ENCODE measurements at regions not wholly inside any gene's neighbourhood (a gene's known extent, or its start where the extent isn't known, plus 50 kb on each side); places are given as distances from the start of the nearest gene placed in this dataset.
"Not testable (repeated sequence)": the region's sequence is repeated elsewhere in the genome, so short reads cannot be mapped to it uniquely, and the experiment has no call there.

DNA sequence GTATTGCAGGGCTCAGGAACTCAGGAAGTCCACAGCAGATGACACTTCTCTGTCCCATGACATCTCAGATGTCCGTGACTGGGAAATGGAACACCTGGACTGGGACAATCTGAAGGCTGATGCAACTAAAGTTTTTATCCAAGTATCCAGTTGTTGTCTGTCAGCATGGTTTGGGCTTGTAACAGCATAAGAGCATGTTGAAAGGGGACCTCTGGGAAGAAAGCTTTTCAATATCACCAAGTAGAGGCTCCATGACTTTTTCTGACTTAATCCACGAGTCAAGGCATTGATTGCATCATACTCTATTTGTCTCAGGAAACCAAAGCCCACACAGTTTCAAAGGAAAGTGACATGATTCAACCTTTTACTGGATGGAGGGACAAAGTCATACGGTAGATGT is 807.7 kb downstream of the MTRR start:
- no peak for DNase-seq

DNA sequence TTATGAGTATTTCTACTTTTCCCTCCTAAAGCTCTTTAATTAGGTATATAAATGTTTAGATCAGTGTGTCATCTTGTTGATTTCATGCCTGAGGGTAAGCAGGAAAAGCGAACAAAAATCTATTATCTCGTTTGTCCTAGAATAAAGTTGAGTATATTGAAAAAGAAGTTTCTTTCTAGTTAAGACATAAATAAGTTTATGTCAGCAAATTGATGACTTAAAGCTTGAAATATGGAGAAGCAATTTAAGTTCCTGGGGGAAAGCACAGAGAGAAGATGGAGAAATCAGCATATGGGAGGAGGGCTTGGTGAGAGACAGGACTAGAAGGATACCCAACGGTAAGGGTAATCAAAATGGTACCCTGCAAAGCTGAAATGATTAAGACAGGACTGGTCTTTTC is 813.4 kb downstream of the MTRR start:
- no peak for DNase-seq

DNA sequence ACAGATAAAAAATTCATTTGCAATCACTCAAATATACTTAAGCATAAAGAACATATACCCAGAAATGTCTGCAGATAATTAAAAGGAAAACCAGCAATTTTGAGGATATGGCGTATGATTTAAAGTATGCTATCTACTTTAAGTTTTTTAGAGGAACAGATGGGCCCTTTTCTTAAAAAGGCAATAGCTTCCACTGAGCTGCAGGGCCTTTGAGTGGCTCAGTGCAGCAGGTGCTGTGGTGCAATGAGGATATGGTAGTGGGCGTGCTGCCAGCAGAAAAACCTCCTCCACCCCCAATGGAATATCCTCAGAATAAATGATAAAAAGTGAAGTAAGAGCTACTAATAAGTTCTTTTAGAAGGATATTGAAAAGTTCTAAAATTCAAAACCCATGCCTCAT is 814.5 kb downstream of the MTRR start:
- DNase-seq: no peak

DNA sequence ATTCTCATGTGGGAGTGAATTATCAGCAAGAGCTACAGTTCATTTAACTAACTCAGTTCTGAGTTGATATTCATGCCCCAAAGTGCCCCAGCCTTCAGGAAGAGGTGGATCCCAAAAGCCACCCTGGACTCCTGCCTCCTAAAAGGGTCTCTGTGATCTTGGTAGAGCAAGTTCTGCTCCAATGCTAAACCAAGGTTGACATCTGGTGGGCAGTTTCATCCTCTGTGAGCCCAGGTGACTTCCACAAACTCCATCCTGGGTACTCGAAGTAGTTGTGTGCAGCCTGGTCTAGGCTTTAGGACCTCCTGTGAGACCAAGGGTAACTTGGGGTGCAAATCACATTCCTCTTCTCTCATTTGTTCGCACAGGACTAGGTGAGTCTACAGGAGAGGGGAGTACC is 816.8 kb downstream of the MTRR start:
- DNase-seq: no peak

DNA sequence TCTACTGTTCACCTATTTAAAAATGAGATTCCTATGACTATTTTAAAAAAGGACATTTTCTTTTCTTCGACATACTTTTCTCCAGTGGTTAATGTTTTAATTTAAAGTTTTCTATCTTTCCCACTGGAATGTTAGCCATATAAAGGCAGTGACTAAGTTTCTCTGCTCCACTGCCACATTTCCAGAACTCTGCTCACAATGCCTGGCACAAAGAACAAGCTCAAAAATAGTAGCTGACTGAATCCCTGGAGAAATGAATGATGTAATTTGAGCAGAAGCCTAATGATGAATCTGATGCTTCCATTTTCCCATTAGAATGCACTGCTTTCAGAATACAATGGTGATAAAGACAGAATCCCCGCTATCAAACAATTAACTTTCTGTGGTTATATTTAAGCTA is 817.8 kb downstream of the MTRR start:
- DNase-seq: no peak

DNA sequence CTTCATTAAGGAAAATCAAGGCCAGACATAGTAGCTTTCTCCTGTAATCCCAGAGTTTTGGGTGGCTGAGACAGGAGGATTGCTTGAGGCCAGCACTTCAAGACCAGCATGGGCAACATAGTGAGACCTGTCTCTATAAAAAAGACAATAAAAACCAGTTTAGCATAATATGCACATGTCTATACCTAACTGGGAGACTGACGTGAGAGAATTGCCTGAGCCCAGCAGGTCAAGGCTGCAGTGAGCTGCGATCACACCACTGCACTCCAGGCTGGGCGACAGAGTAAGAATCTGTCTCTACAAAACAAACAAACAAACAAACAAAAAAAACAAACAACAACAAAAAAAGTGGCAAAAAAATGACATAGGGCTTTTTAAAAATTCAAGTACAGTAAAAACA is 820.8 kb downstream of the MTRR start:
- no peak for DNase-seq

DNA sequence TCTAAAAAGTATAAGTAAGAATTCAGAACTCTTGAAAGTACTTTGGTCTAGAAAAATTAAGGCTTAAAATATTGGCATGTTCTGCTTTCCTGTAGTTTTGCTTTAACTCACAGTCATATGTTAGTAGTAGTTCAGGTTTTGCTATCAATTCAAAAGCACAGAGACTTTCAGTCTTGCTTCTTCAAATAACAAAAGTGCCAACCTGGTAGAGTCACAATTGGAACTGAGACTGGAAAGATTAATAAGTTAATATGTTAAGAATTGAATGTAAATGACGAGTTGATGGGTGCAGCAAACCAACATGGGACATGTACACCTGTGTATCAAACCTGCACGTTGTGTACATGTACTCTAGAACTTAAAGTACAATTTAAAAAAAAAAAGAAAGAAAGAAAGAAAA is 822.3 kb downstream of the MTRR start:
- DNase-seq: no peak

DNA sequence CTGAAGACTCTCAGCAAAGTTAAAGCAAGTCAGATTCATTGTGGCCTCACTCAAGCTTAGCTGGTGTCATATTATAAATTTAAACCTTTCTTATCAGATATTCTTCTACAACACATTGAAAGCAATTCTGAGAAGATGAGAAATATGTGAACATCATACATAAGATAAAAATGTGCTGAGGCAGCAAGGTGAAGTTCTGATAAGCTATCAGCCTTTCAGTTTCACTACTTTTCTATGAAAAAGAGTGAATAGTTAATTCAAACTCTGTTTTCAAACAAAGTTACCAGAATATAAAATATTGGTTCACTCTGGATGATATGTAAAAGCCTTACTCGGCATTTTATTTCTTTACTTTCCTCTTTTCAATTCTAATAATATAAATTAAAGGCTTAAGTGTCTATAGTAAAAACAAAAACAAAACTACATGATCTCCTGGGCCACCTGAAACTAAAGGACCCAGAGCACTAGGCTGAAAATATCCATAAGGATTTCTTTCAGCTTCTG is 824.4 kb downstream of the MTRR start:
- DNase-seq: no peak

DNA sequence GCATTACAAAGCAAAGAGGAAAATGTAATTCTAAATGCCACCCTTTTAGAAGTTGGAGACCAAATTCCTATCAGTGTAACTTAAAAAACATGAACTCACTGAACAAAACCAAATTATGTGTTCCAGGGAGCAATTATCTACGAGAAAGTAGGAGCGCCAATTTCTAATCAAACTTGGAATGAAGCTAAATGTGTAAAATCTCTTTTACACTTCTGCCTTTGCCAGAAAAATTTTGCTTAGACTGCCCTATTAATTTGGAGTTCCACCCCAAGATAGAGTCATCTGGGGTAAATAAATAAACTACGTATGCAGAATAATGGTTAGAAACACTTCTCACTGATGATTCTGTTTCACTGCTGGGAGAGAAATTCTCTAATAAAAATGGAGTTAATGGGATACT is 825.6 kb downstream of the MTRR start:
- DNase-seq: no peak

DNA sequence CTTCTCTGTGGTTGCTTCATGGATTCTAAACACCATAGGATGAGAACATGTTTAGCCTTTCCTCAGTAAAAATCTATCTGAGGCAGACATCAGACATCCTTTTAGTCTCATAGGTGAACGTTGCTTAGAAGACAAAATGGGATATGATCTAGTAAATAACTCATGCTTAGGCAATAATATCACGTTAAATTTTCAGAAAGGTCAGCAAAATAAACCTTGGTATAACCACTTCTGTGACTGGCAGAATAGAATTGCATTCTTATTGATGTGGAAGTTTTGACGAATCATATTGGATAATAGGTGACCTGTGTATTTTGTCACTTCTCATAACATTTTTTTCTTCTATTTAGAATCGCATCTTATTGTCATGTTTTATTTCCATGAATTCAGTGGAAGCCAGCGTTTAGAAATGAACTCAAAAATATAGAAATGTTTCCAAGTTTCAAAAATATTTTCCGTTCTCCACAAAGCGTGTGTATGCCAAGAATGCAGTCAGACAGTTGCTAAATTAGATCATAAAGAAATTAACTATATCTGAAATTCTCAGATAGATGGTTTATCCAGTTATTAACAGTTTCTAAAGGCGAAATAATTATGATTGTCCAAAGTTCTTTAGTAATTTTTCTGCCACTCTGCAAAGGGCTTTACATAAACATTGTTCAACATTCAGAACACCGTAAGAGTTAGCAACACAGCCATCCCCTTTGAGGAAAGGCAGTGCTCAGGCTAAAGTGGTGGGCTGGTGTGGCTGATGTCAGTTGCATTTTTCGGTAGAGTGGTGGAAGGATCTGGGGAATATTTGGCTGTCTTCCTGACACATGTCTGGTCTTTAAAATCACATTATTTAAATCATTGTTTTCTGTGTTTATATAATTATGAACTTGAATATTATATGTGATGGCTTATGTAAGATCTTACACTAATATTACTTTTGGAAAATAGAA is 827.2 kb downstream of the MTRR start:
- DNase-seq: no peak

DNA sequence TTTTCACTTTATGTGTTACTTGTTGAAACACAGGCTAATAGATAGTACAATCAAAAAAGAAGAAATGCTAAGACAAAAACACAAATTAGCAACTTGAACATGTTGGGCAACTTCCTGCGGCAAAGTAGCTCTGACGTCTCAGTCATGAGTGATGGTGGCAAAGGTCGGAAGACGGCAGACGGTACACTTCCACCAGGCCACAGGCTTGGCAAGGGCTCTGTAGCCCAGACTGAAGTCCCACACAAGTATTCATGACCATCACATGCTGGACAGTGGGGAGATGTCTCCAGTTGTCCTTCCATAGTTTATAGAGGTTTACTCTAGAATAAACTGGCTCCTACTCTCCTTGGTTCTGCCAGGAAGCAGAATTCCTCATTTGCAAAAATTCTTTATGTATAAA is 831.3 kb downstream of the MTRR start:
- DNase-seq: no peak

DNA sequence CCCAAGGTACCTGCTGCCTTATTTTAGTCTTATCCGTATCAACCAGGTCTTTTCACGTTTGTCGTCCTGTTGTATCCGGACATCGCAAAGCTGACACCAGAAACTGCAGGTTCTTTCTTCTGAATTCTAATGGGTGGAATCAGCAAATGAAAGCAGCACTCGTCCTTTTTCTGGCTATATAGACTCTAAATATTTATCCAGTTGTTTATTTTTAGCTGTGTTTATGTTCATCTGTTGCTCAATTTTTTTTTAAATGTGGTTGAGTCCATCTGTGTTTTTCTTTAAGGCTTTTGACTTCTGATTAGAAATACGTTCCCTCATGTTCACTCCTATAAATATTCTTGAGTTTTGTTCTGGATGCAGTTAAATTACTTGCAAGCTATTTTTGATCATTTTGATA is 831.7 kb downstream of the MTRR start:
- no peak for DNase-seq

DNA sequence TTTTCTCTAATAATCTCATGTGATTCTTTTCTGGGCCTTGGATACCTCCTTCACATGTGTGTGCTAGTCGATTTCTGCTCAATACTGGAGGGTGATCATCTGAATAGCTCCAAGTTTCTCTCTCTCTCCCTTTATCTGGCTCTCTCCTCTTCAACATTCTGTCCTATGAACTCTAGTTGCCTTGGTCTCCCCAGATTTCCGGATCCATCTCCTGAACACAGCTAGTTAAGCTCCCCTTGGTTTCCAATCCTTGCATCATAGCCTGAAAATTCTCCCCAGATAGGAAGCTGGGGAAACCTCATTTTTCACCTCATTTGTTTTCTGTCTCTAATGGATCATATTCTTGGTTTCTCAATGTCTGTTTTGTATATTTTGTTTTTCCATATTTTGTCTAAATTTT is 832.3 kb downstream of the MTRR start:
- DNase-seq: no peak

DNA sequence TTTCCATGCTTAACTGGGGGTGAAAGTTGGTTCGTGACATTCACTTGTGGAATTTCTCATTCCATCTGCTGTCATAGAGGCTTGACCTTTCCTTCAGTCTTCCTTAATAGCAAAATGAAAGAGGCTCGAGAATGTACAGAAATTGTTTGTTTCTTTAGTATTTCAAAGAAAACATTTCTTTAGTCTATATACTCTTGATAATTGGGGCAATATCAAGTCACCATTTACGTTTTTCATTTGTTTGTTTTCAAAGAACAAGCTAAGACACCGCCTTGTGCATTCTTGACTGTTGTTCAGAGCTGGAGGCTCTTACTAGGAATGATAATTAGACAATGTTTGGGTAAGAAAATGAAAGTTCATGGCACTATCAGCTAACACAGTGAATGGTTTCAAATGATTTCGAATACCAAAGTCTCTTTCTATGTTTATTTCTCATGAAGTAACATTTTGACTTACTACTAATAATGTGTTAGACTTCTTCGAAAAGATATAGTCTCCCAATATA is 835.4 kb downstream of the SEMA5A start:
- DNase-seq: no peak

DNA sequence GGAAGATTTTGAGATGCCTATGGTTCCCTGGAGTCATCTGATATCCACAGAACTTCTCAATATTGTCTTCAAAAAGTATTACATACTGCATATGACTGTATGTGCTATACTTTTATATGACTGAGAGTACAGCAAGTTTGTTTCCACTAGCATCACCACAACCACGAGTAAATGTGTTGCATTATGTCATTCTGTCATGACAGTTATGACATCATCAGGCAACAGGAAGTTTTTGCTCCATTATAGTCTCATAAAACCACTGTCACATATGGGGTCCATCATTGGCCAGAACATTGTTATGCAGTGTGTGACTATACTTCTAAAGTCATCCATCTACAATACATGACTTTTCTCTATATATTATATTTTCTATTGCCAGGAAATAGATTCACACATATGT is 831.7 kb downstream of the SEMA5A start:
- DNase-seq: no peak

DNA sequence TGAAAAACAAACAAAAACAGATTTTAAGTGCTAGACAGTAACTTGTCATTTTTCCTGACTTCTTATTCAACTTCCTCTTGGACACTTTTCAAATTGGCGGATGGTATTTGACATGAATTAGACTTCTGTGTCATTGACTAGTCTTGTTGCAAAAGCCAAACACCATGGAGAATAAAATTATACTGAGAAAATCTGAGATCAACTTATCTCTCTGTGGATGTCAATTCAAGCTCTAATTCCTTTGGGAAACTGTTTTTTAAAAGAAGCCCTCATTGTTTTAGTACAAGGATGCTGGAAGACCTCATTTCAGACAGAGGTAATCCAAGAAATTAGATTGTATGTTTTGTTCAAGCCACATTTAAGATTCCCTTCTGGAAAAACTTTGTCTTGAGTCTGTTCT is 831.0 kb downstream of the SEMA5A start:
- DNase-seq: no peak

DNA sequence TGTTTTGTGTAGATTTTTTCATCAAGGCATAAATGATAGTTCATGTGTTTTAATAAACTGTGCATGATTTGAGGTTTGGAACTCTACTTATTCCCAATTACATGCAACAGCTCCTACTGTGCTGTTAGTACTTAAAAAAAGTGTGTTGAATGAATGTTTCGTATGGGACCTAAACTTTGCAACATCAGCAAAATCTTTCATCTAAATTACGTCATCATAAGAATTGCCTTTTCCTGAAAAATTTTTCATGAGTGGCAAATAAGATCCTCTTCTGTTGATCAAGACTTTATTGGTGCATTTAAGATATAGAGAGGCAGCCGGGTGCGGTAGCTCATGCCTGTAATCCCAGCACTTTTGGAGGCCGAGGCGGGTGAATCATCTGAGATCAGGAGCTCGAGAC is 826.1 kb downstream of the SEMA5A start:
- DNase-seq: no peak

DNA sequence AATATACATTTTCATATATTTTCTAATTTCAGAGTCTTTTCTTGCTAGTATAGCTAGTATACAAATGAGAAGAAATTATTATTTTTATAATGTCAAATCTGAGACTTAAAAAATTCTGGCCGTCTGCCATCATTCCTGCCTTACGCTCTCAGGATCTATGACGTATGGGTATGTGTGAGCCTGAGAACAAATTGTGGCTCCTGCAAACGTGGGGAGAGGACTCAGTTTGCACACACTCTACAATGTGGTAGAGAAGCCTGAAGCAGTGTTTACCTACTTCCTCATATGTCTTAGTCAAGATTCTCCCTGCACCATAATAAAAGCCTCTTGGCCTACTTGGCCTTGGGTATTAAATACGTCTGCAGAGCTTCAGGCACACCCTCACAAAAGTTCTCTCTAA is 825.4 kb downstream of the SEMA5A start:
- DNase-seq: no peak

DNA sequence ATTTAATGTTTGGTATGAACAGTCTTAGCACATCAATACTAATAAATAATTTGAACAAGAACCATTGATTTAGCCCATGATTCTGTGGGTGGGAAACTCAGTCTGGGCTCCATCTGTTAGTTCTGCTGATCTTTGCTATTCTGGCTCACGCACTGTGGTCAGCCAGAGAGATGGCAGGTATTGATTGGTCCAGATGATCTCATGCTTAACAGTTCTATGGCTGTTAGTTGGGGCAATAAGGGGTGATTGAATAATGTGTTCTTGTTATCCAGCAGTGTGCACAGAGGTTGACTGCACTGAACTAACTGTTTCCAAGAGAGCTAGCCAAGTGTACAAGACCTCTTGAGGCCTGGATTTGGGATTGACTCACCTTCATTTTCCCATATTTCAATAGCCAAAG is 824.3 kb downstream of the SEMA5A start:
- DNase-seq: no peak

DNA sequence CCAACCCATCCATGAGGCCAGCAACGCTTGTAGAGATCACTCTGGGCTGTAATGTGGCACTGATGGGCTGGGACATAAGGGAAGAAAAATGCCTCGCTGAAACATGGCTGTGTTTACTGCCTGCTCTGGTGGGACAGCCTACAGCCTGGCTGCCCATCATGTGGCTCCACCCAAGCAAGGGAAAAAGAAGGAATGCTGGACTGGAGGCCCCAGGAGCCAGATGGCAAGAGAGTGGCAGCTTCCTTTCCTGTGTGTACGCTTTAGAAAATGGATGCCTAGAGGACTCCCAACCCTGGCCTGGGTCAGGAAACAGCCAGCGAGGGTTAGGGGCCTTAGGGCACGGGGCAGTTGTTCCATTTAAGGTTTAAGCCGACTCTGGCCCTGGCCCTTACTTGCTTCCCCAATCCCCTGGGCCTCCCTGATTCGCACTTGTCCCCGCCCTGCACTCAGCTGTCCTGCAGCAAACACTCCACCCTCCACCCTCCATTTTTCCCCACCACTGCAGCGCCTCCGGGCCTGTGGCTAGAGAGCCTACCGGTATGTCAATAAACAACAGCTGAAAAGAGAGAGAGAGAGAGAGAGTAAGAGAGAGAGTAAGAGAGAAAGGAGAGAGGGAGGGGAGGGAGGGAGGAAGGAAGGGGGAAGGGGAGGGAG is 819.4 kb downstream of the SEMA5A start:
- no peak for DNase-seq

DNA sequence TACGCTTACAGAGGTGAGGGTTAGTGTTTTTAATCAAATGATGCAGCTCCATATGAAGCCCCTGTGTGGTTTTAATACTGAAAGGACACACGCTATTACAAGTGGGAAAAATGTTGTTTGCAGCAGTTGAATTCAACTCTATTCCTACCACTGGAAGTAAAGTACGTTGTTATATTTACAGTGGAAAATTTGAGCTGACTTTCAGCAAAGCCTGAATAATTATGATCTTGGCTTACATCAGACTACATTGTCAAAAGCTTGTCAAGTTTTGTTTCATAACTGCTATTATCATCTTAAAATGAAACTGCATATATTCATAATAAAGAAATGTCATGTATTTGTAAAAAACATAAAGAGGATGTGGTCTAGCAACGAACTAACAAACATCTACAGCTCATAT is 818.5 kb downstream of the SEMA5A start:
- no peak for DNase-seq

DNA sequence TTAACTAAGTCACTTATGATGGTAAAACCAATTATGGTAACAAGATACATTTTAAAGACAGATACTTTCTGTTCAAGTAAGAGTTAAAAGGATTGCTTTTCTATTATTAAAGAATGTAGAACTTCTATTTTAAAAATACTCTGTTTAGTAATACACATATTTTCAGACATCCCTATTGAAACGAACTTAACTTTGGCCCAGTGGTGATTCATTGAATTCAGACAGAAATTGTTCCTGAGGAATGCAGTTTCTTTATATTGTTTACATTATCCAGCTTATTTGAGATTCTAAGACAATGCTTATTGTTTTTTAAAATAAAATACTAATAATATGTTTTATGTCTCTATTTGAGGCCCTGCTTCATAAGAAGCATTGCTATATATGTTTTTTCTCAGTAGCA is 816.4 kb downstream of the SEMA5A start:
- DNase-seq: no peak

DNA sequence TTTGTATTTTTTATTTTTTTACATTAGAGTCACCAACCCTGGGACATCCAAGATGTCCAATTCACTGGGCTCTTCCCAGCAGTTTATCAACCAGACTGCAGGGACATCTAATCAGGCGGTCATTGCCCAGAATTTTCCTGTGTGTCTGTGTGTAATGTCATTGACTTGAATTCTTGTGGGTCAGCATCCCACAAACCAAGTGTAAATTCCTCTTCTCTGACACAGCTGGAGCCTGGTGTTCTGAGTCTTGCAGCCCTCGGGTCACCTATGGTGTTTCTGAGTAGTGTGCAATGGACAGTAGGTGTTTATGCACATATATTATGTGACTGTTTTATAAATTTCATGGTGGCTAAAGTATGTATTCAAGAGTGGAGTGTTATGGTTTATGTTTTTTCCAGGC is 815.7 kb downstream of the SEMA5A start:
- no peak for DNase-seq

DNA sequence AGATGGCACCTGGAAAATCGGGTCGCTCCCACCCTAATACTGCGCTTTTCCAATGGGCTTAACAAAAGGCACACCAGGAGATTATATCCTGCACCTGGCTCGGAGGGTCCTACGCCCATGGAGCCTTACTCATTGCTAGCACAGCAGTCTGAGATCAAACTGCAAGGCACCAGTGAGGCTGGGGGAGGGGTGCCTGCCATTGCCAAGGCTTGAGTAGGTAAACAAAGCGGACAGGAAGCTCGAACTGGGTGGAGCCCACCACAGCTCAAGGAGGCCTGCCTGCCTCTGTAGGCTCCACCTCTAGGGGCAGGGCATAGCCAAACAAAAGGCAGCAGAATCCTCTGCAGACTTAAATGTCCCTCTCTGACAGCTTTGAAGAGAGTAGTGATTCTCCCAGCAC is 814.8 kb downstream of the SEMA5A start:
- DNase-seq: not testable (repeated sequence)
